Breast epithelium (tissue), 3 donors: ENCODE measurements at regions not wholly inside any gene's neighbourhood (a gene's known extent, or its start where the extent isn't known, plus 50 kb on each side); places are given as distances from the start of the nearest gene placed in this dataset.

Experiments
- CTCF ChIP-seq, 3 donors: fragments of 450-650 bp; IDR thresholded peaks; one replicate each; pipeline ENCODE4 v1.5.1; 2016 to 2017; ENCODE audit warnings: antibody characterized with exemption in 3 of 3, mild to moderate bottlenecking in 3 of 3, moderate library complexity in 3 of 3
- POLR2A ChIP-seq: fragments of 450-650 bp; IDR thresholded peaks from one replicate; pipeline ENCODE4 v1.6.1; 2016; ENCODE audit warnings: antibody characterized with exemption, mild to moderate bottlenecking, moderate library complexity
- POLR2AphosphoS5 ChIP-seq, 3 donors: sonication (generic); formaldehyde crosslinking; IDR thresholded peaks; one replicate each; pipeline ENCODE4 v1.6.1; 2017; ENCODE audit warnings: antibody characterized with exemption in 3 of 3

GRCh38 chr3:182382112-182382857 lies 411.0 kb upstream of the ATP11B start:
- TF ChIP-seq POLR2A (no peak), CTCF (IDR thresholded peaks at IDR 0.05) (no peak), POLR2AphosphoS5 (IDR thresholded peaks at IDR 0.05) (no peak)
